GM19035 (cell line): ENCODE measurements at regions not wholly inside any gene's neighbourhood (a gene's known extent, or its start where the extent isn't known, plus 50 kb on each side); places are given as distances from the start of the nearest gene placed in this dataset.

Experiments used
- ATAC-seq: cut with Tn5 transposase; IDR thresholded peaks from one replicate; pipeline ENCODE4 v1.9.1; 2021; ENCODE audit not compliant: unreplicated experiment

GRCh38 chr10:118471863-118472262 is 123.6 kb downstream of the PRLHR start:
- no peak for ATAC-seq

GRCh38 chr10:118470470-118470869 is 125.0 kb downstream of the PRLHR start:
- no peak for ATAC-seq

- no peak for ATAC-seq
Observed at GRCh38 chr10:118467200-118467599, 125.1 kb upstream of the FAM204A start.

- ATAC-seq = no peak
Observed at GRCh38 chr10:118465300-118465874, 123.3 kb upstream of the FAM204A start.

- ATAC-seq = no peak
Observed at GRCh38 chr10:118463740-118464139, 121.6 kb upstream of the FAM204A start.

GRCh38 chr10:118462401-118462800 is 120.3 kb upstream of the FAM204A start:
- no peak for ATAC-seq

- ATAC-seq = peak; percentile 77
Observed at GRCh38 chr10:118459642-118460193, 117.6 kb upstream of the FAM204A start.

GRCh38 chr10:118458957-118459641 is 117.0 kb upstream of the FAM204A start:
- ATAC-seq = no peak

GRCh38 chr10:118457824-118458428 is 115.8 kb upstream of the FAM204A start:
- ATAC-seq = no peak

- no peak for ATAC-seq
Observed at GRCh38 chr10:118455181-118455695, 113.1 kb upstream of the FAM204A start.

- no peak for ATAC-seq
Observed at GRCh38 chr10:118454211-118454610, 112.1 kb upstream of the FAM204A start.

- no peak for ATAC-seq
Observed at GRCh38 chr10:118452098-118452497, 110.0 kb upstream of the FAM204A start.

GRCh38 chr10:118449521-118449920 is 107.4 kb upstream of the FAM204A start:
- ATAC-seq = no peak

- no peak for ATAC-seq
Observed at GRCh38 chr10:118448744-118449143, 106.6 kb upstream of the FAM204A start.

GRCh38 chr10:118447478-118448270 is 105.5 kb upstream of the FAM204A start:
- no peak for ATAC-seq

- no peak for ATAC-seq
Observed at GRCh38 chr10:118445535-118445934, 103.4 kb upstream of the FAM204A start.

GRCh38 chr10:118444069-118444468 is 101.9 kb upstream of the FAM204A start:
- ATAC-seq = no peak

- ATAC-seq = no peak
Observed at GRCh38 chr10:118442032-118442431, 99.9 kb upstream of the FAM204A start.

- ATAC-seq = no peak
Observed at GRCh38 chr10:118439824-118440223, 97.7 kb upstream of the FAM204A start.

- ATAC-seq = no peak
Observed at GRCh38 chr10:118436742-118437141, 94.6 kb upstream of the FAM204A start.

GRCh38 chr10:118430190-118430589 is 88.1 kb upstream of the FAM204A start:
- ATAC-seq = no peak
